Ovary (tissue), 7 donors: ENCODE measurements at regions not wholly inside any gene's neighbourhood (a gene's known extent, or its start where the extent isn't known, plus 50 kb on each side); places are given as distances from the start of the nearest gene placed in this dataset.
"Not testable (repeated sequence)": the region's sequence is repeated elsewhere in the genome, so short reads cannot be mapped to it uniquely, and the experiment has no call there.

Experiments
- DNase-seq, 5 donors: peaks; one replicate each; pipeline ENCODE4 v3.0.0-alpha.2; 2019 to 2020
- H3K27ac ChIP-seq, 2 donors: fragments of 200-600 bp; one replicate each; pipeline versions ENCODE4 v1.5.1 to v1.8.0; 2019 to 2022
- H3K27me3 ChIP-seq: fragments of 200-600 bp; one replicate; pipeline ENCODE4 v1.8.0; 2022
- H3K36me3 ChIP-seq: fragments of 200-600 bp; sonication (generic); one replicate; pipeline ENCODE4 v1.5.1; 2019
- H3K4me1 ChIP-seq: one replicate; pipeline ENCODE4 v1.8.1; 2013; ENCODE audit warnings: mild to moderate bottlenecking, moderate library complexity; ENCODE audit not compliant: insufficient read depth
- H3K4me3 ChIP-seq: fragments of 200-600 bp; sonication (generic); one replicate; pipeline ENCODE4 v1.5.1; 2017
- H3K9me3 ChIP-seq, 2 donors: fragments of 200-600 bp in 1 of 2; sonication (generic) in 1 of 2; one replicate each; pipeline versions ENCODE4 v1.5.1 to v1.8.1; 2013 to 2019; ENCODE audit warnings: mild to moderate bottlenecking in 1 of 2, moderate library complexity in 1 of 2
- CTCF ChIP-seq, 3 donors: fragments of 450-650 bp in 2 of 3; fragments of 200-600 bp in 1 of 3; IDR thresholded peaks; one replicate each; pipeline versions ENCODE4 v1.5.1 to v1.8.0; 2016 to 2022; ENCODE audit warnings: antibody characterized with exemption in 3 of 3, mild to moderate bottlenecking in 1 of 3
- EP300 ChIP-seq: sonication (generic); formaldehyde crosslinking; IDR thresholded peaks from one replicate; pipeline ENCODE4 v1.6.1; 2017; ENCODE audit warnings: antibody characterized with exemption
- POLR2A ChIP-seq: fragments of 450-650 bp; IDR thresholded peaks from one replicate; pipeline ENCODE4 v1.6.1; 2017; ENCODE audit warnings: antibody characterized with exemption, mild to moderate bottlenecking, moderate library complexity
- WGBS, 3 donors: extraction: QIAGEN DNeasy Blood & Tissue Kit in 1 of 3; methylation state at CpG; one replicate each; pipeline versions ENCODE4 v1.1.5 to v1.1.7; 2013 to 2017; 5-methylcytosine and 5-hydroxymethylcytosine counted together
- intact Hi-C, 4 donors: fragments of 100-400 bp; cut with DNase I; formaldehyde crosslinking; loops; one replicate each; pipeline versions ENCODE4 v1.11.0 to v1.15.1; 2022 to 2023
- donor health status: DM: no; HTN: no; CAD: no; lungs with moderate emphysema.
- donor health status: DM: no; HTN: no; CAD: no.
- donor health status: Bipolar disorder and iron deficiency.
- donor health status: DM: no; HTN: no; CAD: no.
- donor health status: DM: yes; HTN: yes; CAD: no.

- H3K9me3 ChIP-seq = no peaks in the 10 kb centered on the region
- H3K27ac ChIP-seq = no peak overlapping the region
- H3K4me1 ChIP-seq = no peaks in the 10 kb centered on the region
- no peaks in the 10 kb centered on the region for H3K27me3 ChIP-seq
- intact Hi-C loops = no loop called here
- H3K36me3 ChIP-seq = no peaks in the 10 kb centered on the region
- TF ChIP-seq CTCF (IDR thresholded peaks at IDR 0.05) = no peak
- no peak for DNase-seq
- H3K4me3 ChIP-seq = no peak overlapping the region
- 86 to 91% (median 90%) methylated on average over 15 of the region's 15 CpGs for WGBS, 3 donors
These were observed 101.3 kb upstream of the SALL3 start for GRCh38 chr18:78878335-78878734.

GRCh38 chr18:78879072-78879883 is 100.3 kb upstream of the SALL3 start:
- H3K4me3 ChIP-seq, H3K27me3 ChIP-seq, H3K4me1 ChIP-seq, intact Hi-C loops, H3K27ac ChIP-seq, H3K9me3 ChIP-seq, H3K36me3 ChIP-seq, DNase-seq: not testable (repeated sequence)
- WGBS, 3 donors = 87 to 90% (median 88%) methylated on average over 56 of the region's 56 CpGs

- Histone ChIP-seq H3K27ac (no peak overlapping the region), H3K4me1 (no peaks in the 10 kb centered on the region), H3K9me3 (no peaks in the 10 kb centered on the region), H3K4me3 (no peak overlapping the region), H3K36me3 (no peaks in the 10 kb centered on the region), H3K27me3 (no peaks in the 10 kb centered on the region)
- intact Hi-C loops = loop anchor here in 1 of 4 donors (10.0 kb wide), 1 partner anchor 62 kb away; no protein-coding TSS in a partner anchor
- 50 to 73% (median 53%) methylated on average over 7 of the region's 7 CpGs for WGBS, 3 donors
- DNase-seq = no peak
- no peak for TF ChIP-seq EP300
- no peak for TF ChIP-seq CTCF (IDR thresholded peaks at IDR 0.05)
These were observed 97.0 kb upstream of the SALL3 start for GRCh38 chr18:78882585-78882984.

- intact Hi-C loops = loop anchor here in 1 of 4 donors (10.0 kb wide), 1 partner anchor 61 kb away; no protein-coding TSS in a partner anchor
- Histone ChIP-seq H3K4me3 (no peak overlapping the region), H3K9me3 (no peaks in the 10 kb centered on the region), H3K36me3 (no peaks in the 10 kb centered on the region), H3K27me3 (no peaks in the 10 kb centered on the region), H3K27ac (no peak overlapping the region), H3K4me1 (no peaks in the 10 kb centered on the region)
- TF ChIP-seq CTCF (IDR thresholded peaks at IDR 0.05) (no peak), POLR2A (no peak), EP300 (no peak)
- no peak for DNase-seq
- WGBS, 3 donors = 82 to 86% (median 85%) methylated on average over 4 of the region's 4 CpGs
These were observed 96.1 kb upstream of the SALL3 start for GRCh38 chr18:78883501-78883900.

GRCh38 chr18:78884502-78884901 is 95.1 kb upstream of the SALL3 start:
- Histone ChIP-seq H3K4me3 (no peak overlapping the region), H3K27me3 (no peaks in the 10 kb centered on the region), H3K4me1 (no peaks in the 10 kb centered on the region), H3K36me3 (no peaks in the 10 kb centered on the region), H3K9me3 (no peaks in the 10 kb centered on the region), H3K27ac (no peak overlapping the region)
- intact Hi-C loops = loop anchor here in 1 of 4 donors (10.0 kb wide), 1 partner anchor 60 kb away; no protein-coding TSS in a partner anchor
- no peak for DNase-seq
- 84 to 100% (median 88%) methylated on average over 1 of the region's 1 CpG for WGBS, 3 donors
- TF ChIP-seq CTCF (IDR thresholded peaks at IDR 0.05) (no peak), POLR2A (no peak), EP300 (no peak)
